Right ventricle myocardium superior (tissue), 1 donor: ENCODE measurements at regions not wholly inside any gene's neighbourhood (a gene's known extent, or its start where the extent isn't known, plus 50 kb on each side); places are given as distances from the start of the nearest gene placed in this dataset.

Experiments
- ATAC-seq: fragments of 200-7000 bp; cut with Tn5 transposase; one replicate; pipeline ENCODE4 v1.9.1; 2020; ENCODE audit warnings: mild to moderate bottlenecking; ENCODE audit not compliant: poor library complexity
- DNase-seq: peaks from one replicate; pipeline ENCODE4 v3.0.0-alpha.2; 2020
- intact Hi-C: fragments of 100-400 bp; cut with DNase I; formaldehyde crosslinking; loops from one replicate; pipeline ENCODE4 v1.11.2; 2022
- donor health status: DM: no; HTN: yes; CAD: no; lungs with severe emphysema.

GRCh38 chr15:94670438-94671034, 439.2 kb downstream of the MCTP2 start:
- intact Hi-C loops: no loop called here
- ATAC-seq (no peak), DNase-seq (no peak)

DNA sequence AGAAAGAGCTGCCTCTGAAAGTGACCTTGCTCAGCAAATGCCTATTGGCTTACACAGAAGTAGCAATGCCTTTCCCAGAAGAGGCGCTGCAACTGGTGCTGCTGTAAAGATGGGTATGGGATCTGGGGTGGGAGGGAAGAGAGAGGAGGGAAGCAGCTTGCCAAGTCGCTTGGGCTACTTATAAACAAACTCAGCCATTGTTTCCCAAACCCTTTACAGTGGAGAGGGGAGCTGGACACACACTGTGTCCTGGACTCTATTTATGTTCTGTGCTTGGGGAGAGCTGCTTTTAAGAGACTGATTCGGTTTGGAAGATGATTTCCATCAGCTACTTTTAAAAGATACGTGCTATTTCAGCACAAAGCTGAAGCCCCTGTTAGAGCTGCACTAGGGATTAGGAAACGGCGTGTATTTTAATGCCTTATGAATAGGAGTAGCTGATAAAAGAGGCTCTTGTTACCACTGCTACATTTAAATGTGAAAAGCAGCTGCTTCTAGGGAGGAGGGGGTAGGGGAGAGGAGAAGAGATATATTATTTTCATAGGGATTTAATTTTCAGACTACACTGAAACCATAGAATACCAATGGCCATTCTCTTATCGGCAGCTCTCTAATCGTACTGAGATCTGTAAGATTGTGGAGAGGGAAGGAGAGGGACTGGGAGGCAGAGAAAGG, 440.6 kb downstream of the MCTP2 start:
- DNase-seq (no peak), ATAC-seq (no peak)
- intact Hi-C loops: no loop called here

DNA sequence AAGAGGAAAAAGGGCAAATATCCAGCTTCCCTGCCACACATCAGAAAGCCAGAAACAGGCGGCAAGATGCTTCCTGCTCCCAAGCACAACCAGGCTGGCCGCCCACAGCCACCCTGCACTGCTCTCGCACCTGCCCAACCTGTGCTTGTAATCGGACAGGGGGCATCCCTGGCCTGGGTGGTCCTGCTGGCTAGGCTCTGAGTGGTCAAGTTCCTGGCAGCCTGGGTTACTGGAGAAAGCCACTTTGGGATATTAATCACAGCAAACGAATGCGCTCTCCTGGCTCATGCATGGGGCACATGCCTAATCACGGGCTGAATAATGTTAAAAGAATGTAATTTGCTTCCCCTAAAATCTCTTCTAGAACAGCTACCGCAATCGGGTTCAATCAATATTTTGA, 442.4 kb downstream of the MCTP2 start:
- no peak for ATAC-seq
- intact Hi-C loops: no loop called here
- no peak for DNase-seq

DNA sequence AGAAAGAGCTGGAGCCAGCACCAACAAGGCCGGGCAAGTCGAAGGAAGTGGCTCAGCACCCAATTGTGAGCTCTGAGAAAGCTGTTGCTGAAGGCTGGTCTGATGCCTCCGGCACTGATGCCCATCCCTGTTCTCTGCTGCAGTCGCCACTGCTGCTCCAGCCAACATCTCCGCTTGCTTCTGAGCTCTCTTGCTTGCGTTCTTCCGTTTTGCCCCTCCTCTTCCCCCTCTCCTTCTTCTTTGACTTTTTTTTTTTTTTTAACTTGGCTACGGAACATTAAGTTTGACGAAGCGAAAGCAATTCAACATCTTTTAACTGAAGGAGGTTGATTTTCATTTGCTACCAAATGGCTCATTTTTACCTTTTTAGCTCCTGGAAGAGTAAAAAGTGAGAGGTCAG, 442.9 kb downstream of the MCTP2 start:
- intact Hi-C loops: no loop called here
- DNase-seq (no peak), ATAC-seq (no peak)

DNA sequence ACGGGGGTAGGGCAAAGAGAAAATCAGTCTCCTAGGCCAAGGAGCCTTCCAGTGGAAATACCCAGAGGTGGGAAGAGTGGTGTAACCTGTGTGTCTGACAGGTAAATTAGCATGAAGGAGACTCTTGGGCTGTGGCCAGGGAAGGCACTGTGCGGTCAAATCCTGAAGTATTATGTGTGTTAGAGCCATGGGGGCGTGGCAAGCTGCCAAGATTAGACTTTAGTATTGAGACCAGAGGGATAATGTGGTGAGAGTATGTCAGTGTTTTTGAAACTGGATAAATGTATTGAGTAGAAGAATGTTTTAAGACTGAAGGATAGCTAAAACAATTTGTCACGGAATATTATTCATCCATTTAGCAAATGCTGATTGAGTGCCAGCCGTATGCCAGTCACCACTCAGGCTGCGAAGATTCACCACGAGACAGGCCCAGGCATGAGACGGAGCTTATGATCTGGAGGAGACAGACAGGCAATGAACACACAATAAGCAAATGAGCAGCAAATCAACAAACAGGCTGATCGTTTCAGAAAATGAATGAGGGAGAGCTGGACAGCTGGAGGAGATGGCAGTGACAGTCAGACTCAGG, 445.9 kb downstream of the MCTP2 start:
- ATAC-seq (no peak), DNase-seq (no peak)
- intact Hi-C loops: no loop called here

- ATAC-seq (no peak), DNase-seq (no peak)
- intact Hi-C loops: no loop called here
These were observed 450.8 kb downstream of the MCTP2 start for GRCh38 chr15:94682171-94682570.

GRCh38 chr15:94683902-94684301, 452.5 kb downstream of the MCTP2 start:
- intact Hi-C loops: no loop called here
- no peak for ATAC-seq
- DNase-seq: no peak

GRCh38 chr15:94691169-94691568, 459.8 kb downstream of the MCTP2 start:
- intact Hi-C loops: no loop called here
- DNase-seq (no peak), ATAC-seq (no peak)

DNA sequence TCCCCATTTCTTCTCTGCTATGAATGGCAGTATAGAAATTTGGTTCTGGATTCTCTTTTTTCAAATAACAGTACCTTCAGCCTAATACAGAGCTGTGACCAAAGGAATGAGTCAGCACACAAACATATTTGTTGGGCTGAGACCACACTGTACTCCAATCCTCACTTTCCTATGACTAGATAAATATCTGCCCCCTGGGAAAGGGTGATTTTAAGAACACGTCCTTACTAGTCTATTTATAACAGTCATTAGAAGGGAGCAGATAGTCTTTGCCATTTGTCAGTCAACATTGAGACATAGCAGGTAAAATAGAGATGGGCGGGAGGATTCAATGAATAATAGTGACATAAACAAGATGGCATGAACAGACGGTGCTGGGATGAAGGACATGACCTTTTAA, 461.3 kb downstream of the MCTP2 start:
- no peak for ATAC-seq
- intact Hi-C loops: no loop called here

GRCh38 chr15:94700211-94700610, 468.9 kb downstream of the MCTP2 start:
- intact Hi-C loops: no loop called here
- DNase-seq (no peak), ATAC-seq (no peak)

More for the DNA sequence above, 461.3 kb downstream of the MCTP2 start:
- no peak for DNase-seq

DNA sequence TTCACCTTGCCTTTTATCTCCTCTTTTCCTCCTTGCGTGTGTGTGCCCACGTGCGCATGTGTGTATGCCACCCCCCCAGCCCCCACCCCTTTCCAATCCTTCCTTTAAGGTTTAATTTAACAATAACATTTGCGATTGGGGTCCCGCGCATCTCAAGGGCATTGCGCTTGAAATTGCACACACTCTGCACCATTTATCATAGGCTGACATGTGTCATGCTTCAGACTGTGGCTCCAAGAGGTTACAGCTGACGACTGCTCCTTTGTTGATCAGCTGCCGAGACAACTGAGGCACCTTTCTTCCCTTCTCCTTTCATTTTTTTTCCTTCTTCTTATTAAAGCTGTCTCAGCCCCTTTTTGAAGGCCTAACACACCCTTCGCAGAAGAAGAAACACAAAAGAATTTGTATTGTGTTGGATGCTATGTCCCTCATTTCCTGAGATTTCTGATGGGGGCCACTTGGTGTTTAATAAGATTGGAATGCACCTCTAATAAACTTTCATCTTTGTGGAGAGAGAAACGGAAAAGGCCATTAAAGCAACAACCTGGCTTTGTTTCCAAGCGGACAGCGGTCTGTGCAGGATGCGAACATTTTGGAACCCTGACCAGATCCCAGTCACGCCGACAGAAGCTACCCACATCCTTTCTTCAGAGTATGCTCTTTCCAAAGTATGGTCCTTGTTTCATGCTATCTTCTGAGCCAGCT, 470.1 kb downstream of the MCTP2 start:
- DNase-seq (no peak), ATAC-seq (no peak)
- intact Hi-C loops: no loop called here

- ATAC-seq (no peak), DNase-seq (no peak)
- intact Hi-C loops: no loop called here
These were observed 472.2 kb downstream of the MCTP2 start for GRCh38 chr15:94703596-94703995.

GRCh38 chr15:94704421-94704820, 473.1 kb downstream of the MCTP2 start:
- ATAC-seq (no peak), DNase-seq (no peak)
- intact Hi-C loops: no loop called here

DNA sequence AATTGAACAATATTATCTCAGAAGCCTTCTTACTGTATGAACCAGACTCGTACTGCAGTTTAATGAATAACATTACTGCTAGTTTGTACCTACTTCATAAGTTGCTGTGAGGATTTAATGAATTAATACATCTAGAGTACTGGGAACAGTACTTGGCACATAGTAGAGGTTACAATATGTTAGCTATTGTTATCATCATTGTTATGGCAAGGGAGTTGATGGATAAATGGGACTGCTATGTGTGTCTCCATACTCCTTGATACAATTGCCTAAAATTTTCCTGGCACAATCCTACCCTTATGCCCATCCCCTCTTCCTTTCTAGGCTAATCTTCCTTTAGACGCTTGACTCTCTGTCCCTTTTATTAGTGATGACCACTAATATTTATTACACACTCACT, 473.6 kb downstream of the MCTP2 start:
- no peak for ATAC-seq
- DNase-seq: no peak
- intact Hi-C loops: no loop called here

DNA sequence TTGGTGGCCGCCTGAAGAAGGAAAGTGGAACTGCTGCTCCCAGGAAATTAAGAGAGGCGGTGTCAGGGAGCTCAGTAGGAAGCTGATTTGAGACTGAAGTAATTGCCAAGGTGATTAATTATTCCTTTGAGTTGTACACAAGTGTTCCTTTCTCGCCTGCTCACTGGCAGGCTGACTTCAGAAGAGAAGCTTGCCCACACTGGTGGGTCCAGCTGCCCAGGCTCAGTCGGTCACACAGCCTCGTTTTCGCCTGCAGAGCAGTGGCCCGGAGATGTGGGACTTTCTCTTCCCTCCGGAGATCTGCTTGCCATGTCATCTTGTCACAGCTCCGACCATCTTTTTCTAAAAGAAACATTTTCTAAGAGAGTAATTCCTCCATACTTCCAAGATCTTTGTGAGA, 478.0 kb downstream of the MCTP2 start:
- DNase-seq (no peak), ATAC-seq (no peak)
- intact Hi-C loops: no loop called here

GRCh38 chr15:94722024-94722636, 490.8 kb downstream of the MCTP2 start:
- intact Hi-C loops: no loop called here
- no peak for DNase-seq
- no peak for ATAC-seq

DNA sequence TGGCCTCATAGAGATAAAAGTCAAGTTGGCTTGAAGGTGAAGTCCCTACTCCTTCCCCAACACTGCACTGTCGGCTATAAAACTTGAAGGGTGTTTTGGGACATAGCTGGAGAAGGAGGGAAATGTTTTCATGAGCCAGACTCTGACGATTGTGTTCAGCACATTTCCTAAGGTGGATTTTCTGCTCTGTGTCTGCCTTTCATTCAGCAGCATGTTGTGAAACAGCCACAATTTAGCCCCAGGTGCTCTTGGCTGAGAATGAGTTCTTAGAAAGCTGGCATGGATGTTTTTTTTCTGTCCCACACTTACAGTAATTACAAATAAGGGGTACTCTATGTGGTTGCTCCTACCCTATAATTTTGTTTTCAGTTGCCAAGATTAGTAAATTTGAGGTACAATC, 492.4 kb downstream of the MCTP2 start:
- intact Hi-C loops: no loop called here
- ATAC-seq (no peak), DNase-seq (no peak)

DNA sequence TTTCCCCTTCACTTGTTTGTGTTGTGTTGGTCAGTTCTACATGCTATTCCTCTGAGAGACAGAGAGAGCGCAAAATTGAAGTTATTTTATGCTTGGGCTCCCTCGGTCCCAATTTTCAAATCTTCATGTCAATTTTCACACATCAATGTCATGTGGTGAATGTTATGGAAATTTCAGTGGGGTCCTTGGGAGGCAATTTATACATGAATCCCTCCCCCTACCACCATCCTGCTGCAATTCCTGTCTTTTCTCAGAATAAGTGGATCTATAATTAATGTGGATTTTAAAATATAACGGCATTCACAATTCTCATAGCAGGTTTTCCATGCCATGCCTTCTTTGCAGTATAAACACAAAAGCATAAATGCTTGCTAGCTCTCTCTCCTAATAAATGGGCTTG, 499.9 kb downstream of the MCTP2 start:
- DNase-seq: no peak
- intact Hi-C loops: no loop called here
- ATAC-seq: no peak

GRCh38 chr15:94734460-94734859, 503.1 kb downstream of the MCTP2 start:
- DNase-seq (no peak), ATAC-seq (no peak)
- intact Hi-C loops: no loop called here

DNA sequence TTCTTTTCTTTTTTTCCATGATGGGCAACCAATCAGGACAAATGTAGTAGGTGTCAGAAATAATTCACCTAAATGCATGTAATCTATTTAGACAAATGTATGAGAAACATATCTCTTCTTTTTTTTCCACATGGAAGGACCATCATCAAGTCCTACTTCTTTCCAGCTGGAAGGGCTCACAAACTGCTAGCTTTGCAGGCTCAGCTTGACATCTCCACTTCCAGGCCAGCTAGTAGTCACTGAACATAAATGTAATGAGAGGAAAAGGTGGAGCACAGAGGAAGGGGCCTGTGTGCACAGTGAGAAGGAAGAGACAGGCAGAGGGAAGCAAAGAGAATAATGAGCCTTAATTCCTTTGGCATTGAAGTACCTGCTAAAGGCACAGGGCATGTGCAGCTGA, 504.9 kb downstream of the MCTP2 start:
- intact Hi-C loops: no loop called here
- DNase-seq (no peak), ATAC-seq (no peak)
